Esophagus muscularis mucosa (tissue), 3 donors: ENCODE measurements at regions not wholly inside any gene's neighbourhood (a gene's known extent, or its start where the extent isn't known, plus 50 kb on each side); places are given as distances from the start of the nearest gene placed in this dataset.

Experiments used
- POLR2A ChIP-seq: fragments of 450-650 bp; IDR thresholded peaks from one replicate; pipeline ENCODE4 v1.6.1; 2017; ENCODE audit warnings: antibody characterized with exemption, moderate library complexity, mild to moderate bottlenecking, low read depth
- POLR2AphosphoS5 ChIP-seq, 2 donors: sonication (generic); formaldehyde crosslinking; IDR thresholded peaks; one replicate each; pipeline ENCODE4 v1.6.1; 2017; ENCODE audit warnings: antibody characterized with exemption in 2 of 2
- TF ChIP-seq, protein P1 (sequence below), 3 experiments: fragments of 200-600 bp in 2 of 3; fragments of 450-650 bp in 1 of 3; sonication (generic) in 2 of 3; IDR thresholded peaks; one replicate each; pipeline ENCODE4 v1.5.1; 2017 to 2019; ENCODE audit warnings: antibody characterized with exemption in 3 of 3, mild to moderate bottlenecking in 2 of 3, moderate library complexity in 1 of 3

DNA sequence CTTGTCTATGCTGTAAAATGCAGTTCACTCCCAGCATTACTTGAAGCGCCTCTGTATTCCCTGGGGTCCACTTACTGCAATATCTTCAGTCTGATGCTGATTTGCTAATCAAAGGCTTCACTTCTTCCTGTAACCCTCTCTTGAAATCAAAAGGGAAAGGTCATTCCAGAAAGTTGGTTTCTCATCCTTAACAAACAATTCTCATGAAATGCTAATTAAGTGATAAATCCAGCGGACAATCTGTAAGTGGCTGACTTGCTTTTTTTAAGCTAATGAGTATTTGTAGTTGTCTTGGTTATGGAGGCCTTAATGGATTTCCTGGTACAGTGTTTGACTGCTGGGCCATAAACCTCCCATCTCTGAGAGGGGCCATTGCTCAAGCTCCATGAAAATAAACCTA lies 499.6 kb upstream of the HS6ST1 start:
- TF ChIP-seq, protein P1, sequence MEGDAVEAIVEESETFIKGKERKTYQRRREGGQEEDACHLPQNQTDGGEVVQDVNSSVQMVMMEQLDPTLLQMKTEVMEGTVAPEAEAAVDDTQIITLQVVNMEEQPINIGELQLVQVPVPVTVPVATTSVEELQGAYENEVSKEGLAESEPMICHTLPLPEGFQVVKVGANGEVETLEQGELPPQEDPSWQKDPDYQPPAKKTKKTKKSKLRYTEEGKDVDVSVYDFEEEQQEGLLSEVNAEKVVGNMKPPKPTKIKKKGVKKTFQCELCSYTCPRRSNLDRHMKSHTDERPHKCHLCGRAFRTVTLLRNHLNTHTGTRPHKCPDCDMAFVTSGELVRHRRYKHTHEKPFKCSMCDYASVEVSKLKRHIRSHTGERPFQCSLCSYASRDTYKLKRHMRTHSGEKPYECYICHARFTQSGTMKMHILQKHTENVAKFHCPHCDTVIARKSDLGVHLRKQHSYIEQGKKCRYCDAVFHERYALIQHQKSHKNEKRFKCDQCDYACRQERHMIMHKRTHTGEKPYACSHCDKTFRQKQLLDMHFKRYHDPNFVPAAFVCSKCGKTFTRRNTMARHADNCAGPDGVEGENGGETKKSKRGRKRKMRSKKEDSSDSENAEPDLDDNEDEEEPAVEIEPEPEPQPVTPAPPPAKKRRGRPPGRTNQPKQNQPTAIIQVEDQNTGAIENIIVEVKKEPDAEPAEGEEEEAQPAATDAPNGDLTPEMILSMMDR (IDR thresholded peaks at IDR 0.05): no peak
- no peak for TF ChIP-seq POLR2AphosphoS5 (IDR thresholded peaks at IDR 0.05)
- TF ChIP-seq POLR2A: no peak
